Kidney epithelial cell (primary cell): ENCODE measurements at regions not wholly inside any gene's neighbourhood (a gene's known extent, or its start where the extent isn't known, plus 50 kb on each side); places are given as distances from the start of the nearest gene placed in this dataset.

Experiments used
- DNase-seq: peaks from one replicate; pipeline ENCODE4 v3.0.0-alpha.2; 2010; ENCODE audit warnings: low read depth
- H3K27me3 ChIP-seq: 2 replicates; pipeline ENCODE4 v1.6.0; 2011; ENCODE audit warnings: low read length; ENCODE audit not compliant: control insufficient read depth, insufficient read depth
- H3K36me3 ChIP-seq: 2 replicates; pipeline ENCODE4 v1.5.1; 2011; ENCODE audit warnings: low read length; ENCODE audit not compliant: control insufficient read depth, insufficient read depth
- H3K4me3 ChIP-seq: 2 replicates; pipeline ENCODE4 v1.5.1; 2011; ENCODE audit warnings: low read depth, mild to moderate bottlenecking, control low read depth, low read length
- TF ChIP-seq, protein P1 (sequence below): IDR thresholded peaks from 2 replicates; pipeline ENCODE4 v1.5.1; 2011; ENCODE audit warnings: mild to moderate bottlenecking, moderate library complexity, low read length, control low read depth, inconsistent platforms; ENCODE audit not compliant: insufficient read depth, poor library complexity, severe bottlenecking

DNA sequence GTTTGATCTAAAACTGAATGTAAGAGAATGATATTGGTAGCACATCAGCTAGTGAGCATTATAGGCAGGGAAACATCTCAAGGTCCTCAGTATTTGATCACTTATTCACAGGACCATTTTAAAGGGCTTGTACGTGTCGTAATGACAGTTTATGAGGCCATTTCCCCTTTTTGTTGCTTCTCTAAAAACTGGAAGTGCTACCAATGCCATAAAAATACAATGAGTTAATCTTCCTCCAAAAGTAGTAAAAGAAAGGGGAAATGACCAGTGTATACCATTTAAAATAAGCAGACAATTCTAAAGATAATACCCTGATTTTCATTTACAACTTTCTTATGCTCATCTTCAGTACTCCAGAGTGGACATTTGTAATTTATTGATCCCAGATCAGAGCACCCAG lies 285.8 kb upstream of the PCSK5 start:
- TF ChIP-seq, protein P1, sequence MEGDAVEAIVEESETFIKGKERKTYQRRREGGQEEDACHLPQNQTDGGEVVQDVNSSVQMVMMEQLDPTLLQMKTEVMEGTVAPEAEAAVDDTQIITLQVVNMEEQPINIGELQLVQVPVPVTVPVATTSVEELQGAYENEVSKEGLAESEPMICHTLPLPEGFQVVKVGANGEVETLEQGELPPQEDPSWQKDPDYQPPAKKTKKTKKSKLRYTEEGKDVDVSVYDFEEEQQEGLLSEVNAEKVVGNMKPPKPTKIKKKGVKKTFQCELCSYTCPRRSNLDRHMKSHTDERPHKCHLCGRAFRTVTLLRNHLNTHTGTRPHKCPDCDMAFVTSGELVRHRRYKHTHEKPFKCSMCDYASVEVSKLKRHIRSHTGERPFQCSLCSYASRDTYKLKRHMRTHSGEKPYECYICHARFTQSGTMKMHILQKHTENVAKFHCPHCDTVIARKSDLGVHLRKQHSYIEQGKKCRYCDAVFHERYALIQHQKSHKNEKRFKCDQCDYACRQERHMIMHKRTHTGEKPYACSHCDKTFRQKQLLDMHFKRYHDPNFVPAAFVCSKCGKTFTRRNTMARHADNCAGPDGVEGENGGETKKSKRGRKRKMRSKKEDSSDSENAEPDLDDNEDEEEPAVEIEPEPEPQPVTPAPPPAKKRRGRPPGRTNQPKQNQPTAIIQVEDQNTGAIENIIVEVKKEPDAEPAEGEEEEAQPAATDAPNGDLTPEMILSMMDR = no peak
- no peaks in the 10 kb centered on the region for H3K36me3 ChIP-seq
- no peak for DNase-seq
- H3K4me3 ChIP-seq = no peak overlapping the region
- no peaks in the 10 kb centered on the region for H3K27me3 ChIP-seq

DNA sequence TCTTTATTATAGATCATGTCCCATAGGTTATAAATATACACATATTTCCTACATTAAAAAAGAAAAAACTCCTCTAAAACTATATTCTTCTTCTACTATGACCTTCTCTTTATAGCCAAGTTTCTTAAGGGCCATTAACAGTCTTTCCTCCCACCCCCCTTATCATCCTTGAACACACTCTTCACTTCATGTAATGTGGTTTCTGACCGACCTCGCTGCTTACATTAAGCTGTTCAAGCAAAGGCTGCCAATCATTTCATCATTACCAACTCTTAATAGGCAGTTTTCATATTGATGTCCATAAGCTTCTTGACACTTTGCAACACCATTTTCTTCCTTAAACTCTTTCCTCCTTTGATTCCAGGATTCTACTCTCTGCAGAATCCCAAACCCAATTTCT lies 283.0 kb upstream of the PCSK5 start:
- Histone ChIP-seq H3K36me3 (no peaks in the 10 kb centered on the region), H3K27me3 (no peaks in the 10 kb centered on the region), H3K4me3 (no peak overlapping the region)
- TF ChIP-seq, protein P1 = no peak
- DNase-seq = no peak

DNA sequence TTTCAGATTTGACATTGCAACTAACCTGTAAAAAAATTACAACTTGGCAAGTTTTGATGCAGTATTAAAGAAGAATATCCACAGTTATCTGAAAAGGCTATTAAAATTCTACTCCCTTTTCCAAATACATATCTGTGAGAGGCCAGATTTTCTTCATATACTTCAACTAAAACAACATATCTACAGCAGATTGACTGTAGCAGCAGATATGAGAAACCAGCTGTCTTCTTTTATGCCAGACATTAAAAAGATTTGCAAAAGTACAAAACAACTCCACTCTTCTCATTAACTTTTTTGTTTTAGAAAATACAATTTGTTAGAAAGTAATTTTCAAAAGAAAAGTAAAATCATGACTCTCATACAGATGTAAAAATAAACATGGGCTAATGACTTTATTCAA lies 281.1 kb upstream of the PCSK5 start:
- H3K4me3 ChIP-seq = no peak overlapping the region
- no peaks in the 10 kb centered on the region for H3K36me3 ChIP-seq
- no peaks in the 10 kb centered on the region for H3K27me3 ChIP-seq
- no peak for DNase-seq
- TF ChIP-seq, protein P1 = no peak

DNA sequence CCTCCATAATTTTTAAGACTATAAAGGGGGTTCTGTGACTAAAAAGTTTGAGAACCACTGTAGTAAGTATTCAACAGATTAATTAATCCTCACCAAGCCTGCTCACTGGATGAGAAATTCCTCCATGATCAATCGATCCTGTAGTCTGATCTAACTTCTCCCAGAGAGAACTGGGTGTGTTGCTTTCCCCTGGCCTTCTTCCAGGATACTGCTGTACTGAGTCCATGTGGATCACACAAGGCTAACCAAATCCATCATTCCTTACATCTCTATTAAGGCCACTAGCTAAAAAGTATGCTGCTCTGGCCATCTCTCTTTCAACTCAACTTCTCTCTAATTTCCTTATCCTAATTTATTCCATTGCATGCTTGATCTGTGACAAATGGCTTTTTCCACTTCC lies 280.2 kb upstream of the PCSK5 start:
- Histone ChIP-seq H3K27me3 (no peaks in the 10 kb centered on the region), H3K4me3 (no peak overlapping the region), H3K36me3 (no peaks in the 10 kb centered on the region)
- TF ChIP-seq, protein P1 = no peak
- no peak for DNase-seq

DNA sequence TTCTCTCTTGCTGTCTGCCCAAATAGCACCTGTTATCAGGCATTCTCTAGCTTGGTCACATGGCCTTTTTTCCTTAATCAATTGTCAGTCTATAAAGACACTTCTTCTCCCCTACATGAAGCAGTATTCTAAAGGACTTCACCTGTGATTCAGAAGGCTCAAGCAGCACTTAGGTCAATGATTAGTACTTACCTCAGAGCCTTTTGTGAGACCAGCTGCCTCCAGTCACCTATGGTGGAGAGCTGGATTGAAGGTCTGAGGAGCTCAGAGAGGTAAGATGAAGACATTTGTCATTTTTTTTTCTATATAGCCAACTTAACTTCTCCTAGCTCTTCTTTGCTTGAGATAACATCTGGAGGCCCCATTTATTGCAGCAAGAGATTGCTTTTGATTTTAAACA lies 278.3 kb upstream of the PCSK5 start:
- TF ChIP-seq, protein P1 = no peak
- no peaks in the 10 kb centered on the region for H3K36me3 ChIP-seq
- no peak for DNase-seq
- no peak overlapping the region for H3K4me3 ChIP-seq
- H3K27me3 ChIP-seq = no peaks in the 10 kb centered on the region

DNA sequence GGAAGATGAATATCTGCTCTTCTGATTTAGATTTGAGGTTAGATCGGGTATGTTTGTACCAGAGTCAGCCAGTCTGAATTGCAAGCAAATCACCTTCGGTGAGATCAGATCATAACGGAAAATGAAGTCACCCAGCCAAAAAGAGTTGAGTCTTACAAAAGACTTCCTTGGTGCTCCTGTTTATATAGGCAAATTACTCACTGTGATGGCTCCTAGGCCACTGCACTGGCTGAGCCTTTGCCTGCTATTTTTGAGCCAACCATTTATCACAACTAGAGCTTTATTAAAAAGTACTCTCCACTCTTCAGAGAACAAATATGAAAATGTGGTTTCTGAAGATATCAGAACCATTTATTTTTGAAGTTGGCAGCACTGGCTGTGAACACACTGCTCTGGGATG lies 277.7 kb upstream of the PCSK5 start:
- Histone ChIP-seq H3K4me3 (no peak overlapping the region), H3K36me3 (no peaks in the 10 kb centered on the region), H3K27me3 (no peaks in the 10 kb centered on the region)
- TF ChIP-seq, protein P1 = no peak
- no peak for DNase-seq
